T-helper 1 cell (primary cell): ENCODE measurements at regions not wholly inside any gene's neighbourhood (a gene's known extent, or its start where the extent isn't known, plus 50 kb on each side); places are given as distances from the start of the nearest gene placed in this dataset.
"Not testable (repeated sequence)": the region's sequence is repeated elsewhere in the genome, so short reads cannot be mapped to it uniquely, and the experiment has no call there.

Experiments used
- DNase-seq, 5 donors: peaks; one replicate each; pipeline ENCODE4 v3.0.0-alpha.2; 2012 to 2020

GRCh38 chr3:127072221-127072771 is 89.4 kb downstream of the PLXNA1 start:
- DNase-seq, result no peak

GRCh38 chr3:127072971-127073783 is 90.3 kb downstream of the PLXNA1 start:
- DNase-seq, result no peak

- no peak for DNase-seq
These were observed 91.3 kb downstream of the PLXNA1 start for GRCh38 chr3:127073941-127074820.

GRCh38 chr3:127074900-127075360 is 92.0 kb downstream of the PLXNA1 start:
- no peak for DNase-seq

GRCh38 chr3:127076166-127076992 is 93.5 kb downstream of the PLXNA1 start:
- not testable (repeated sequence) for DNase-seq

GRCh38 chr3:127077068-127077467 is 94.2 kb downstream of the PLXNA1 start:
- no peak for DNase-seq

GRCh38 chr3:127077505-127078064 is 94.7 kb downstream of the PLXNA1 start:
- no peak for DNase-seq

GRCh38 chr3:127078626-127079025 is 95.7 kb downstream of the PLXNA1 start:
- no peak for DNase-seq

- DNase-seq, result no peak
These were observed 96.3 kb downstream of the PLXNA1 start for GRCh38 chr3:127079211-127079610.

GRCh38 chr3:127081001-127081720 is 98.2 kb downstream of the PLXNA1 start:
- no peak for DNase-seq

GRCh38 chr3:127082066-127082465 is 99.2 kb downstream of the PLXNA1 start:
- DNase-seq, result no peak

- no peak for DNase-seq
These were observed 101.0 kb downstream of the PLXNA1 start for GRCh38 chr3:127083778-127084397.

- DNase-seq, result no peak
These were observed 101.6 kb downstream of the PLXNA1 start for GRCh38 chr3:127084401-127084990.

GRCh38 chr3:127085576-127085975 is 102.7 kb downstream of the PLXNA1 start:
- no peak for DNase-seq

- not testable (repeated sequence) for DNase-seq
These were observed 103.7 kb downstream of the PLXNA1 start for GRCh38 chr3:127086591-127086990.

- no peak for DNase-seq
These were observed 104.5 kb downstream of the PLXNA1 start for GRCh38 chr3:127087441-127087840.

GRCh38 chr3:127088511-127089351 is 104.2 kb upstream of the PRR23E start:
- DNase-seq, result no peak

- DNase-seq, result no peak
These were observed 103.3 kb upstream of the PRR23E start for GRCh38 chr3:127089486-127090145.
